Neural cell (in vitro differentiated cells): ENCODE measurements at regions not wholly inside any gene's neighbourhood (a gene's known extent, or its start where the extent isn't known, plus 50 kb on each side); places are given as distances from the start of the nearest gene placed in this dataset.

Experiments used
- EP300 ChIP-seq: fragments of 450-650 bp; conservative IDR thresholded peaks from 2 replicates; pipeline ENCODE4 v1.6.1; 2014; ENCODE audit warnings: antibody characterized with exemption, mild to moderate bottlenecking, moderate library complexity; ENCODE audit not compliant: poor library complexity, severe bottlenecking
- EZH2 ChIP-seq: fragments of 200-600, 300-800 bp; shearing (Covaris generic), sonication (generic); IDR thresholded peaks from 2 replicates; pipeline ENCODE4 v1.6.1; 2014; ENCODE audit warnings: antibody characterized with exemption, low read length, borderline replicate concordance, mild to moderate bottlenecking; ENCODE audit not compliant: insufficient read depth, poor library complexity, severe bottlenecking
- MXI1 ChIP-seq: fragments of 450-650 bp; conservative IDR thresholded peaks from 2 replicates; pipeline ENCODE4 v1.6.1; 2014; ENCODE audit warnings: antibody characterized with exemption, mild to moderate bottlenecking; ENCODE audit not compliant: poor library complexity, severe bottlenecking
- POLR2AphosphoS5 ChIP-seq: IDR thresholded peaks from 2 replicates; pipeline ENCODE4 v1.6.1; 2012
- RAD21 ChIP-seq: fragments of 450-650 bp; conservative IDR thresholded peaks from 2 replicates; pipeline ENCODE4 v1.6.1; 2014; ENCODE audit warnings: antibody characterized with exemption, mild to moderate bottlenecking, moderate library complexity
- REST ChIP-seq: IDR thresholded peaks from 2 replicates; pipeline ENCODE4 v1.6.1; 2012; ENCODE audit warnings: borderline replicate concordance
- SMC3 ChIP-seq: fragments of 450-650 bp; conservative IDR thresholded peaks from 2 replicates; pipeline ENCODE4 v1.6.1; 2014; ENCODE audit warnings: antibody characterized with exemption, mild to moderate bottlenecking, moderate library complexity; ENCODE audit not compliant: poor library complexity
- TF ChIP-seq, protein P1 (sequence below): fragments of 450-650 bp; IDR thresholded peaks from 2 replicates; pipeline ENCODE4 v1.5.1; 2014; ENCODE audit warnings: antibody characterized with exemption, mild to moderate bottlenecking, moderate library complexity; ENCODE audit not compliant: poor library complexity, severe bottlenecking

GRCh38 chr2:142757111-142757510 lies 120.4 kb upstream of the KYNU start:
- TF ChIP-seq EP300 (no peak), REST (no peak), SMC3 (no peak), EZH2 (no peak), RAD21 (no peak), POLR2AphosphoS5 (no peak), MXI1 (no peak)
- TF ChIP-seq, protein P1, sequence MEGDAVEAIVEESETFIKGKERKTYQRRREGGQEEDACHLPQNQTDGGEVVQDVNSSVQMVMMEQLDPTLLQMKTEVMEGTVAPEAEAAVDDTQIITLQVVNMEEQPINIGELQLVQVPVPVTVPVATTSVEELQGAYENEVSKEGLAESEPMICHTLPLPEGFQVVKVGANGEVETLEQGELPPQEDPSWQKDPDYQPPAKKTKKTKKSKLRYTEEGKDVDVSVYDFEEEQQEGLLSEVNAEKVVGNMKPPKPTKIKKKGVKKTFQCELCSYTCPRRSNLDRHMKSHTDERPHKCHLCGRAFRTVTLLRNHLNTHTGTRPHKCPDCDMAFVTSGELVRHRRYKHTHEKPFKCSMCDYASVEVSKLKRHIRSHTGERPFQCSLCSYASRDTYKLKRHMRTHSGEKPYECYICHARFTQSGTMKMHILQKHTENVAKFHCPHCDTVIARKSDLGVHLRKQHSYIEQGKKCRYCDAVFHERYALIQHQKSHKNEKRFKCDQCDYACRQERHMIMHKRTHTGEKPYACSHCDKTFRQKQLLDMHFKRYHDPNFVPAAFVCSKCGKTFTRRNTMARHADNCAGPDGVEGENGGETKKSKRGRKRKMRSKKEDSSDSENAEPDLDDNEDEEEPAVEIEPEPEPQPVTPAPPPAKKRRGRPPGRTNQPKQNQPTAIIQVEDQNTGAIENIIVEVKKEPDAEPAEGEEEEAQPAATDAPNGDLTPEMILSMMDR, result no peak
